DLD1 (cell line): ENCODE measurements at regions not wholly inside any gene's neighbourhood (a gene's known extent, or its start where the extent isn't known, plus 50 kb on each side); places are given as distances from the start of the nearest gene placed in this dataset.
"Not testable (repeated sequence)": the region's sequence is repeated elsewhere in the genome, so short reads cannot be mapped to it uniquely, and the experiment has no call there.

Experiments used
- in situ Hi-C: cut with HindIII; loops from 2 replicates; pipeline ENCODE4 v1.10.0; 2017; ENCODE audit warnings: low sequenced_read_pairs

- in situ Hi-C loops = no loop called here
Measured at GRCh38 chr14:22492622-22493542, 96.1 kb downstream of the DAD1 start.

GRCh38 chr14:22491683-22492621 is 97.1 kb downstream of the DAD1 start:
- in situ Hi-C loops = no loop called here

GRCh38 chr14:22491053-22491452 is 98.0 kb downstream of the DAD1 start:
- in situ Hi-C loops = not testable (repeated sequence)

GRCh38 chr14:22489957-22490950 is 98.8 kb downstream of the DAD1 start:
- in situ Hi-C loops = no loop called here

- in situ Hi-C loops = no loop called here
Measured at GRCh38 chr14:22489244-22489545, 99.8 kb downstream of the DAD1 start.

- in situ Hi-C loops = no loop called here
Measured at GRCh38 chr14:22488522-22489243, 100.3 kb downstream of the DAD1 start.

- in situ Hi-C loops = no loop called here
Measured at GRCh38 chr14:22487941-22488340, 101.1 kb downstream of the DAD1 start.

GRCh38 chr14:22487401-22487800 is 101.6 kb downstream of the DAD1 start:
- in situ Hi-C loops = no loop called here

GRCh38 chr14:22486675-22487074 is 102.3 kb downstream of the DAD1 start:
- in situ Hi-C loops = no loop called here

- in situ Hi-C loops = no loop called here
Measured at GRCh38 chr14:22485649-22486048, 103.4 kb downstream of the DAD1 start.

GRCh38 chr14:22485178-22485577 is 103.8 kb downstream of the DAD1 start:
- in situ Hi-C loops = no loop called here

- in situ Hi-C loops = no loop called here
Measured at GRCh38 chr14:22484632-22485031, 104.4 kb downstream of the DAD1 start.

GRCh38 chr14:22483863-22484593 is 105.0 kb downstream of the DAD1 start:
- in situ Hi-C loops = no loop called here

- in situ Hi-C loops = no loop called here
Measured at GRCh38 chr14:22482782-22483553, 106.1 kb downstream of the DAD1 start.

GRCh38 chr14:22482085-22482694 is 106.8 kb downstream of the DAD1 start:
- in situ Hi-C loops = no loop called here

- in situ Hi-C loops = no loop called here
Measured at GRCh38 chr14:22481546-22481945, 107.5 kb downstream of the DAD1 start.

GRCh38 chr14:22479776-22480464 is 109.1 kb downstream of the DAD1 start:
- in situ Hi-C loops = no loop called here

GRCh38 chr14:22479132-22479531 is 109.9 kb downstream of the DAD1 start:
- in situ Hi-C loops = no loop called here
